Retinal pigment epithelial cell (primary cell): ENCODE measurements at regions not wholly inside any gene's neighbourhood (a gene's known extent, or its start where the extent isn't known, plus 50 kb on each side); places are given as distances from the start of the nearest gene placed in this dataset.
"Not testable (repeated sequence)": the region's sequence is repeated elsewhere in the genome, so short reads cannot be mapped to it uniquely, and the experiment has no call there.

Source experiments
- DNase-seq: peaks from one replicate; pipeline ENCODE4 v3.0.0-alpha.2; 2010; ENCODE audit warnings: low read depth
- H3K4me3 ChIP-seq: 2 replicates; pipeline ENCODE4 v1.5.1; 2011; ENCODE audit warnings: mild to moderate bottlenecking, low read length, control low read depth, moderate library complexity
- CTCF ChIP-seq: conservative IDR thresholded peaks from 2 replicates; pipeline ENCODE4 v1.5.1; 2011; ENCODE audit warnings: low read depth, low read length, control low read depth, inconsistent platforms

GRCh38 chr4:104272966-104273365, 221.7 kb downstream of the CXXC4 start:
- H3K4me3 ChIP-seq: no peak overlapping the region
- no peak for TF ChIP-seq CTCF
- no peak for DNase-seq

- DNase-seq, H3K4me3 ChIP-seq: not testable (repeated sequence)
Measured at GRCh38 chr4:104269603-104270002, 225.1 kb downstream of the CXXC4 start.

GRCh38 chr4:104263100-104263499, 231.6 kb downstream of the CXXC4 start:
- no peak overlapping the region for H3K4me3 ChIP-seq
- TF ChIP-seq CTCF: no peak
- DNase-seq: no peak

- no peak for TF ChIP-seq CTCF
- H3K4me3 ChIP-seq: no peak overlapping the region
- DNase-seq: no peak
Measured at GRCh38 chr4:104262678-104263077, 232.0 kb downstream of the CXXC4 start.

GRCh38 chr4:104248726-104249125, 246.0 kb downstream of the CXXC4 start:
- H3K4me3 ChIP-seq: no peak overlapping the region
- DNase-seq: no peak
- no peak for TF ChIP-seq CTCF

GRCh38 chr4:104235967-104236366, 258.7 kb downstream of the CXXC4 start:
- DNase-seq: no peak
- TF ChIP-seq CTCF: no peak
- H3K4me3 ChIP-seq: no peak overlapping the region

GRCh38 chr4:104217526-104217925, 277.2 kb downstream of the CXXC4 start:
- TF ChIP-seq CTCF: no peak
- DNase-seq: no peak
- H3K4me3 ChIP-seq: no peak overlapping the region

- no peak for TF ChIP-seq CTCF
- no peak for DNase-seq
- no peak overlapping the region for H3K4me3 ChIP-seq
Measured at GRCh38 chr4:104211657-104212056, 283.0 kb downstream of the CXXC4 start.
